Esophagus muscularis mucosa (tissue), 3 donors: ENCODE measurements at regions not wholly inside any gene's neighbourhood (a gene's known extent, or its start where the extent isn't known, plus 50 kb on each side); places are given as distances from the start of the nearest gene placed in this dataset.

Experiments used
- CTCF ChIP-seq, 3 experiments: fragments of 200-600 bp in 2 of 3; fragments of 450-650 bp in 1 of 3; sonication (generic) in 2 of 3; IDR thresholded peaks; one replicate each; pipeline ENCODE4 v1.5.1; 2017 to 2019; ENCODE audit warnings: antibody characterized with exemption in 3 of 3, mild to moderate bottlenecking in 2 of 3, moderate library complexity in 1 of 3
- POLR2A ChIP-seq: fragments of 450-650 bp; IDR thresholded peaks from one replicate; pipeline ENCODE4 v1.6.1; 2017; ENCODE audit warnings: antibody characterized with exemption, moderate library complexity, mild to moderate bottlenecking, low read depth

GRCh38 chr5:164237486-164237885 lies 732.1 kb downstream of the MAT2B start:
- no peak for TF ChIP-seq CTCF (IDR thresholded peaks at IDR 0.05)
- no peak for TF ChIP-seq POLR2A
